OCI-LY1 (cell line): ENCODE measurements at regions not wholly inside any gene's neighbourhood (a gene's known extent, or its start where the extent isn't known, plus 50 kb on each side); places are given as distances from the start of the nearest gene placed in this dataset.
"Not testable (repeated sequence)": the region's sequence is repeated elsewhere in the genome, so short reads cannot be mapped to it uniquely, and the experiment has no call there.

Experiments
- CTCF ChIP-seq: fragments of 200-600 bp; sonication (generic), shearing (Covaris generic); IDR thresholded peaks from 2 replicates; pipeline ENCODE4 v1.5.1; 2017; ENCODE audit warnings: mild to moderate bottlenecking, antibody characterized with exemption, low read length, moderate library complexity, mixed read lengths
- EZH2 ChIP-seq: fragments of 200-600 bp; sonication (generic), shearing (Covaris generic); IDR thresholded peaks from 2 replicates; pipeline ENCODE4 v1.8.0; 2017; ENCODE audit warnings: borderline replicate concordance, mixed run types, mild to moderate bottlenecking, antibody characterized with exemption, low read length, moderate library complexity, mixed read lengths

GRCh38 chr10:28481346-28481745 lies 51.6 kb upstream of the WAC start:
- not testable (repeated sequence) for TF ChIP-seq CTCF, EZH2
